MM.1S (cell line): ENCODE measurements at regions not wholly inside any gene's neighbourhood (a gene's known extent, or its start where the extent isn't known, plus 50 kb on each side); places are given as distances from the start of the nearest gene placed in this dataset.

ENCODE experiments used
- DNase-seq: peaks from one replicate; pipeline ENCODE4 v3.0.0-alpha.2; 2015
- H2AFZ ChIP-seq: fragments of 300-600 bp; sonication (generic); 2 replicates; pipeline ENCODE4 v1.6.0; 2016; ENCODE audit warnings: antibody characterized with exemption, low read length
- H3F3A ChIP-seq: fragments of 300-600 bp; sonication (generic); 2 replicates; pipeline ENCODE4 v1.6.1; 2016; ENCODE audit warnings: mild to moderate bottlenecking, antibody characterized with exemption, low read length, moderate library complexity, mixed read lengths; ENCODE audit not compliant: insufficient read depth
- H3K27ac ChIP-seq: fragments of 300-600 bp; sonication (generic); 2 replicates; pipeline ENCODE4 v1.5.1; 2016; ENCODE audit warnings: mild to moderate bottlenecking, low read length
- H3K27me3 ChIP-seq: fragments of 300-600 bp; sonication (generic); replicated peaks from 2 replicates; pipeline ENCODE4 v1.6.0; 2016; ENCODE audit warnings: low read length; ENCODE audit not compliant: insufficient read depth
- H3K36me3 ChIP-seq: fragments of 300-600 bp; sonication (generic); replicated peaks from 2 replicates; pipeline ENCODE4 v1.6.1; 2016; ENCODE audit warnings: mild to moderate bottlenecking, low read length, mixed read lengths; ENCODE audit not compliant: insufficient read depth
- H3K4me1 ChIP-seq: fragments of 300-600 bp; sonication (generic); 2 replicates; pipeline ENCODE4 v1.6.1; 2016; ENCODE audit warnings: low read length, mixed read lengths
- H3K4me2 ChIP-seq: fragments of 300-600 bp; sonication (generic); 2 replicates; pipeline ENCODE4 v1.6.0; 2016; ENCODE audit warnings: low read depth, low read length
- H3K4me3 ChIP-seq: fragments of 300-600 bp; sonication (generic); 2 replicates; pipeline ENCODE4 v1.5.1; 2016; ENCODE audit warnings: low read length, mixed read lengths
- H3K79me2 ChIP-seq: fragments of 300-600 bp; sonication (generic); 2 replicates; pipeline ENCODE4 v1.6.1; 2016; ENCODE audit warnings: mixed run types, low read length, mixed read lengths
- H3K9ac ChIP-seq: fragments of 300-600 bp; sonication (generic); 2 replicates; pipeline ENCODE4 v1.6.1; 2016; ENCODE audit warnings: low read length, mixed read lengths
- H3K9me2 ChIP-seq: fragments of 300-600 bp; sonication (generic); replicated peaks from 2 replicates; pipeline ENCODE4 v1.6.1; 2016; ENCODE audit warnings: mild to moderate bottlenecking, low read length, mixed read lengths; ENCODE audit not compliant: insufficient read depth
- H3K9me3 ChIP-seq: fragments of 300-600 bp; sonication (generic); replicated peaks from 2 replicates; pipeline ENCODE4 v1.6.1; 2016; ENCODE audit warnings: mild to moderate bottlenecking, low read length, mixed read lengths; ENCODE audit not compliant: insufficient read depth
- H4K20me1 ChIP-seq: fragments of 300-600 bp; sonication (generic); 2 replicates; pipeline ENCODE4 v1.6.1; 2016; ENCODE audit warnings: mild to moderate bottlenecking, low read length, moderate library complexity, mixed read lengths; ENCODE audit not compliant: insufficient read depth
- CTCF ChIP-seq: fragments of 300-600 bp; sonication (generic); IDR thresholded peaks from 2 replicates; pipeline ENCODE4 v1.5.1; 2016; ENCODE audit warnings: antibody characterized with exemption, low read length, mixed read lengths
- EZH2 ChIP-seq: fragments of 300-600 bp; sonication (generic); optimal IDR thresholded peaks from 2 replicates; pipeline ENCODE3; 2017; ENCODE audit warnings: low read depth, mild to moderate bottlenecking, antibody characterized with exemption, low read length, mixed read lengths
- EZH2phosphoT487 ChIP-seq: fragments of 300-600 bp; sonication (generic); IDR thresholded peaks from 2 replicates; pipeline ENCODE4 v1.6.1; 2018; ENCODE audit warnings: antibody characterized with exemption, low read length

- Histone ChIP-seq H3K9me3 (no peaks in the 10 kb centered on the region), H3K36me3 (no peaks in the 10 kb centered on the region), H3K79me2 (no peaks in the 10 kb centered on the region), H3K9me2 (no peaks in the 10 kb centered on the region), H3K4me2 (no peak overlapping the region), H3K4me1 (no peaks in the 10 kb centered on the region), H3K4me3 (no peak overlapping the region), H3F3A (no peaks in the 10 kb centered on the region), H3K9ac (no peak overlapping the region), H2AFZ (no peak overlapping the region), H3K27me3 (no peaks in the 10 kb centered on the region), H3K27ac (no peak overlapping the region), H4K20me1 (no peaks in the 10 kb centered on the region)
- no peak for TF ChIP-seq EZH2phosphoT487
- no peak for TF ChIP-seq EZH2
- TF ChIP-seq CTCF, result no peak
- no peak for DNase-seq
Observed at GRCh38 chr5:167052791-167053190, 1238.7 kb upstream of the WWC1 start.

- Histone ChIP-seq H3K27ac (no peak overlapping the region), H3K79me2 (no peaks in the 10 kb centered on the region), H3K4me2 (no peak overlapping the region), H3K9ac (no peak overlapping the region), H2AFZ (no peak overlapping the region), H3K4me1 (no peaks in the 10 kb centered on the region), H3F3A (no peaks in the 10 kb centered on the region), H3K36me3 (no peaks in the 10 kb centered on the region), H3K9me2 (no peaks in the 10 kb centered on the region), H3K27me3 (no peaks in the 10 kb centered on the region), H3K9me3 (no peaks in the 10 kb centered on the region), H3K4me3 (no peak overlapping the region), H4K20me1 (no peaks in the 10 kb centered on the region)
- no peak for DNase-seq
- TF ChIP-seq CTCF (no peak), EZH2 (no peak), EZH2phosphoT487 (no peak)
Observed at GRCh38 chr5:167057665-167058064, 1233.8 kb upstream of the WWC1 start.

- no peak for TF ChIP-seq EZH2phosphoT487
- no peak for TF ChIP-seq CTCF
- TF ChIP-seq EZH2, result no peak
- H3K79me2 ChIP-seq, result no peaks in the 10 kb centered on the region
Observed at GRCh38 chr5:167061695-167062094, 1229.8 kb upstream of the WWC1 start.

More at GRCh38 chr5:167061695-167062094, 1229.8 kb upstream of the WWC1 start:
- Histone ChIP-seq H3K9me2 (no peaks in the 10 kb centered on the region), H3K4me3 (no peak overlapping the region), H3K9ac (no peak overlapping the region), H3K9me3 (no peaks in the 10 kb centered on the region), H3K27me3 (no peaks in the 10 kb centered on the region), H3K4me1 (no peaks in the 10 kb centered on the region), H3K4me2 (no peak overlapping the region), H3F3A (no peaks in the 10 kb centered on the region), H4K20me1 (no peaks in the 10 kb centered on the region), H3K36me3 (no peaks in the 10 kb centered on the region), H2AFZ (no peak overlapping the region), H3K27ac (no peak overlapping the region)
- no peak for DNase-seq
